T-helper 1 cell treated with Interleukin-12 subunit alpha and Interleukin-12 subunit beta and Interleukin-4 antibody, amounts not matched to agents 30 ng/mL and 1 ng/mL, for 36 hours (primary cell): ENCODE measurements at regions not wholly inside any gene's neighbourhood (a gene's known extent, or its start where the extent isn't known, plus 50 kb on each side); places are given as distances from the start of the nearest gene placed in this dataset.
"Not testable (repeated sequence)": the region's sequence is repeated elsewhere in the genome, so short reads cannot be mapped to it uniquely, and the experiment has no call there.

Experiments used
- intact Hi-C: fragments of 100-400 bp; cut with micrococcal nuclease; formaldehyde crosslinking; loops from one replicate; pipeline ENCODE4 v1.15.1; 2024

GRCh38 chr11:86148345-86148747, 79.5 kb upstream of the PICALM start:
- intact Hi-C loops, result no loop called here

DNA sequence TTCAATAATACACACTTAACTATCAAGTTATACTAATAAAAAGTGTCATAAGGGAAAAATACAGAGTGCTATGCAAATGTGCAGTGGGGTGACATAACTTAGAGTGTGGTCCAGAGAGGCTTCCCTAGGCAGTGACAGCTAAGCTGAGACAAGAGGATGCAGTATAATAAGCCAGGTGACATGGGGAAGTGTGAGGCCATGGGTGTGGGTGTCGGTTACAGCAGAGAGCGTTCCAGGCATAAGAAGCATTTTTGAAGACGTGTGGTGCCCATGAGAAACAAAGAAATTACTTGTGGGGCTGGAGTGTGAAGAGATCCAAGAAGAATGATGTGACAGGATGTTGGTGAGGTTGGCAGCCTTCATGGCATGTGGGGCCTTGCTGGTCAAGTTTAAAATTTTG, 78.1 kb upstream of the PICALM start:
- intact Hi-C loops, result no loop called here

DNA sequence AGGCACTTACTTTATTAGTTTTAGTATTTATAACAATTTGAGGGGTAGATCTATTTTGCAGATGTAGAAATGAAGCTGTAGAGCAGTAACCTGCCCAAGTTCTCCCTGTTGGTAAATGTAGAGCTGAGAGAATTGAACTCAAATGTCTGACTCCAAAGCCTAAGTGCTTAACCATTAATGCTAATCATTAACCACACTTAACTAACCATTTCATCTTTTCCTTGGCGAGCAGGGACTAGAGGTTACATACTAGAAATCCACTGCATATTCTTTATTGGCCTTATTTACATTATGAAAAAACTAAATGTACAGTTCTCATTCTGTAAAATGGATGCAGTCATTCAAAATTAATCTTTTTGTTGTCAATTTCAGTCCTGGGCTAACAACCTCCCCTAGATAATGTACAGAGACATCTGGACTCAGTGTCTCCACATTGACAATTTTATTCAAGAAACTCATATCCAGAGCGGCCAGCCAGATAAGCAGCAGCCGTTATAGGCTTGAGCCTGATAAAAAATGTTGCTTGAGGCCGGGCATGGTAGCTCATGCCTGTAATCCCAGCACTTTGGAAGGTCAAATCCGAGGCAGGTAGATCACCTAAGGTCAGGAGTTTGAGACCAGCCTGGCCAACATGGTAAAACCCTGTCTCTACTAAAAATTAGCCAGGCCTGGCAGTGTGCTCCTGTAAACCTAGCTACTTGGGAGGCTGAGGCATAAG, 76.7 kb upstream of the PICALM start:
- intact Hi-C loops, result no loop called here

DNA sequence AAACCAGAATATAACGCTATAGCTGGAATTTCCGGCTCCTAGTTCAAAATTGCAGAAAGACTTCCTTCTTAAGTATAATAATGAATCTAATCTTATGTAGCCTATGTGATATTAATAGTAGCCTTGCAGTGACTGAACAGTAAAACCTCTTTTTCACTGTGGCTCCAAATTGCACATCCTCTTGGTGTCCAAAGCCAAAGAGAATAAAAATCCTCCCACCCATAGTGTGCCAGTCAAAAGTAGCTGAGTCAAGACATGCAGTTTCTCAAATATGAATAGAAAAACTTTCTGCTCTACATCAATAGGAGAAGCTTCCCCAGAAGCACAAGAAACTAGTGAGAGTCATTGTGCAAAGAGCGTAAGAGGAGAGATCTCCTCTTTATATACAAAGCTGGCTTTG, 76.0 kb upstream of the PICALM start:
- intact Hi-C loops, result no loop called here

- intact Hi-C loops, result not testable (repeated sequence)
Observed at GRCh38 chr11:86144087-86144486, 75.2 kb upstream of the PICALM start.

DNA sequence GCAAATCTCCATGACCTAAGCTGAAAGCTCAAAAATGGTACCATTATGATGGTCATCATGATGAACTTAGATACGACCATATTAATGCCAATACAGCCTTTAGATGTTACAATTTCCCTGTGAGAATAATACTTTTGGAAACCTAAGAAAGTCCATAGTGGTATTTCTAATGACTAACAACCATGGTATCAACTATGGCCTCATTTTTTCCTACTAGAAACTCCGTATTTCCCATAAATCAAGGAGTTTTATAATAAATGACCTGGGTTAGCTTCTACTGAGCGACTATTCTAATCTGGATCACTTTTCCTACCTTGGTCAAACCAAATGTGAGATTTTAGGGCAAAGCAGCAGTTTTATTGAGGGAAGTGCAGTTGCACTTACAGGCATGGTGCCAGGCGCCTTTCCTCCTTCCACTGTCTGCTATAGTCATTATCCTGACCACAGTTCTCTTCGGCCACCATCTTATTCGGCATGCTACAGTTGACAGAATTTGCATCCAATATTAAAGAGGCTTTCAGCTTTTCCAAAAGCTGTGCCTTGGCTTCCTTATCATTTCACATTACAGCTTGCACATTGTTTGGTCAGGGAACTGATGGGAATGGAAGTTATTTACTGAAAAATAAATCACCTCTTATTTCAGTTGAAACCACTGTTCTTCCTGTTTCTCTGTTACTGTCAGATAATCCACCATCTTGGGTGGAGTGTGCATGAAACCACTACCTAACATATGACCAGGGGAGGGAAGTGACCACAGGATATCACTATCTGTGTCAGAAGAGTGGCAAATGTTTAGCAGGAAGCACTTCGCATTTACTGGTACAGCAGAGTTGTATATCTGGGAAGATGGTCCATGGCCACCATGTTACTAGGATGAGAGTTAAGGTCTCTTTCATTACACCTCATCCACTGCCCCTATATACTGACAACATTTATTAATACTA, 74.5 kb upstream of the PICALM start:
- intact Hi-C loops, result loop anchor here (1.0 to 2.0 kb wide), 2 partner anchors 33 to 74 kb away; partner anchors contain the start of gene PICALM

GRCh38 chr11:86142170-86142569, 73.3 kb upstream of the PICALM start:
- intact Hi-C loops, result loop anchor here (2.0 kb wide), 1 partner anchor 35 kb away; no protein-coding TSS in a partner anchor

- intact Hi-C loops, result loop anchor here (2.0 kb wide), 1 partner anchor 35 kb away; no protein-coding TSS in a partner anchor
Observed at GRCh38 chr11:86141727-86142126, 72.8 kb upstream of the PICALM start.

- intact Hi-C loops, result no loop called here
Observed at GRCh38 chr11:86140334-86140990, 71.6 kb upstream of the PICALM start.

GRCh38 chr11:86138958-86139357, 70.1 kb upstream of the PICALM start:
- intact Hi-C loops, result loop anchor here (1.0 to 2.0 kb wide), 4 partner anchors 22 to 148 kb away; no protein-coding TSS in a partner anchor

- intact Hi-C loops, result no loop called here
Observed at GRCh38 chr11:86136538-86136937, 67.7 kb upstream of the PICALM start.

GRCh38 chr11:86135319-86135714, 66.4 kb upstream of the PICALM start:
- intact Hi-C loops, result no loop called here

DNA sequence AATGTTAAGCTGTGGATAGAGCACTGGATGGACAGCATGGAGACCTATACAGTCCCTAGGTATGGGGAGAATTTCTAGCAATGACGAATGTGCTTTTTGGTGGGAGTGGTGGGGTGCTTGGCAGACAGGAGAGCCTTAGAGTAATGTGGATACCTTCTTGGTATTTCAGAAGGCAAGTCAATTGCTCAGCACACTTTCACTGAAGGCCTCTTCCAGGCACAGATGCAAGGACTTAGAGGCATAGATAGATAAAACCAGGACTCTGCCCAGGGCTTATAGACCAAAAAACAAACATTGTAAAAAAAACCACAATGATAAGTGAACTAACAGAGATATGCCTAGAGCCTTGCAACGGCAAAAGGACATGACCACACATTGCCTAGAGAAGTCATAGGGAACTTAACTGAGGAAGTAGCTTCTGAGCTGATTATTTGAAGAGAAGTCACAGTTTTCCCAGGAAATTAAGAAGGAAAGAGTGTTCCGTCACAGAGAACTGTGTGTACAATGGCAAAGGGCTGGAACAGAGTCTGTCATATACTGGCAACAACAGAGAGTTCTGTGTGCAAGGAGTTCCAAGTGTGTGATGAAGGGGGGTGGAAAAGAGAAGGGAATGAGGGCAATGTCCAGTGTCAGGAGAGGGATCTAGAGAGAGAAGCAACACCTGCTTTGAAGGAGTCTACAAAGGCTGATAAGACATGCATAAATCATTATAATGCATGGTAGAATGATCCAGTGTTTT, 65.9 kb upstream of the PICALM start:
- intact Hi-C loops, result no loop called here

DNA sequence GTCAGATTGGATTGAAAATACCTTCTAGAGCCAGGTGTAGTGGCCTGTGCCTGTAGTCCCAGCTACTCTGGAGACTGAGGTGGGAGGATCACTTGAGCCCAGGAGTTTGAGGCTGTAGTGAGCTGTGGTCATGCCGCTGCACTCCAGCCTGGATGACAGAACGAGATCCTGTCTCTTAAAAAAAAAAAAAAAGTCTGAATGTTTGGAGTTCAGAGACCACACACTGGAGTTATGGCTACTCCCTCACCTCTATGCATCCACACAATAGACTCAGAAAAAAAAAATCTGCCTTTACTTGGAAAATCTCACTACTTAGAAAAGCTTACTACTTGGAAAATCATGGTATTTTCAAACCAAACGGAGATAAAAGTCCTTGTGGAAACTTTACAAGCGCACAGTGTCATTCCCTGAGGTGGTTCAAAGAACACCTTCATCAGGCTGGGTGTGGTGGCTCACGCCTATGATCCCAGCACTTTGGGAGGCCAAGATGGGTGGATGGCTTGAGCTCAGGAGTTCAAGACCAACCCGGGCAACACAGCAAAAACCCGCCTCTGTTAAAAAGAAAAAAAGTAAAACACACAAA, 63.9 kb upstream of the PICALM start:
- intact Hi-C loops, result no loop called here

- intact Hi-C loops, result no loop called here
Observed at GRCh38 chr11:86129740-86130540, 61.1 kb upstream of the PICALM start.

- intact Hi-C loops, result no loop called here
Observed at GRCh38 chr11:86128914-86129313, 60.0 kb upstream of the PICALM start.

- intact Hi-C loops, result no loop called here
Observed at GRCh38 chr11:86126862-86127261, 58.0 kb upstream of the PICALM start.

GRCh38 chr11:86124251-86125233, 55.7 kb upstream of the PICALM start:
- intact Hi-C loops, result no loop called here

DNA sequence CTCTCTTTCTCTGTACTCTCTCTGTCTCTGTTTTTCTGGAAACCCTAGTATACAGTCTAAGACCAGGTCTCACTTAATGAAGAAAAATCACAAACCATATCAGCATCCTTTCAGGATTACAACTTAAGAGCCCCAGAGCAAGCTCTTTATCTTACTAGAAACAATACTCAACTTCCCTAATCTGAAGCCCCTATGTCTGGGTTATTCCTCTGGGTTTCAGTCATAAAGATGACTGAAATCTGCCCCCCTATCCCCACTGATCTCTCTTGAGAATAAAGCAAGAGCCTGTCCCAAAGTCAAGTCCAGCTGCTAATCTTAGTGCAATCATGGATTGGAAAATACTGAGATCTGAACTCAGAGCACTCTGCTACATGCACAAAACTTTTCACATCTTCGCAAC, 53.9 kb upstream of the PICALM start:
- intact Hi-C loops, result no loop called here
